ENCODE measurements at regions not wholly inside any gene's neighbourhood (a gene's known extent, or its start where the extent isn't known, plus 50 kb on each side); places are given as distances from the start of the nearest gene placed in this dataset.

GRCh38 chr2:226680719-226681118, 118.9 kb downstream of the IRS1 start:
- DNase-seq (ENCODE audit: low read depth in 2 of 2), result no peak

DNA sequence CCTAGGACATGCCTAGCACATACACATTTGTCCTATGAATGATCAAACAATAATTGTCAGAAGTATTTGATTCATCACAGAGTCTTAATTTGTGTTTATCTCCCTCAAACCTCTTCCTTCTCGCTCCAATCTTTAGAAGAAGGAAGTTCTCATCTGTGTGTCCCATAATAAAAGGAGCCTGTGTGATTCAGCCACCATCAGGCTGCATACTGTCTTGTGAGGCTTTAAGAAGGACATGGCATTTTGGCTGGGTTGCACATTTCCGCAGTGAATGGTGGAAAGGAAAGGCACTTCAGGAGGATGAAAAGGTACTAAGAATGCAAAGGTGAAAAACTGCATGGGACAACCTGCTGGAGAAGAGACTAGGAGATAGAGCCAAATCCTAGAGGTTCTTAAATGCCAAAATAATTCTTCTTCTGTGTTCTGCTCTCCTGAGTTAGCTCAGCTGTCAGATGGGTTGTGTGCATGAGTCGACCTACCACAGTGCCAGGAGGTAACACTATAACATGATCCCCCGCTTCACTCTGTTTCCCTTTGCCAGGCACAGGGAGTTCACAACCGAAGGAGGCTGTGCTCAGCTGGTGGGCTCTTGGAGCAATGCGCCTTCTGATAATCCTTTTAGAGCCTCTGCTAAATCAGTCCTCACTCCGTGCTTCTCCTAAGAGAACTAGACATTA, 120.1 kb downstream of the IRS1 start:
- no peak for DNase-seq (ENCODE audit: low read depth in 2 of 2)

DNA sequence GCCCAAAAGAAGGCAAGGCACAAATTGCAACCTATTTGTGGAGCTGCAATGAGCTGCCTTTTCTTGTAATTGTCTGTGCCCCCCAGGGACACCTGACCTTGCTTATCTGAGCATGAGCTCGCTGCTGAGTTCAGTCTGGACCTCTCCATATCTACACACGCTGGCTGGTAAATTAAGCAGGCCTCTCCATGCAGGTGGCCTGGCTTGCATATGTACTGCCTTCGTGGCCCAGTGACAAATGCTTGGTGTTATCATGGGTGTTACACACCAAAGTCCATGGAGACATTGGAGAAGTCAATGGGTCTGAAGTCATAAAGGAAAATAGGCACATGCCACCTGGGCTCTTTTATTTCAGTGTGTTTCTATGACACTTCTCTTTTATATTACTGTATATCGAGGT, 121.2 kb downstream of the IRS1 start:
- DNase-seq (ENCODE audit: low read depth in 2 of 2), result no peak

GRCh38 chr2:226677080-226677479, 122.5 kb downstream of the IRS1 start:
- no peak for DNase-seq (ENCODE audit: low read depth in 2 of 2)

DNA sequence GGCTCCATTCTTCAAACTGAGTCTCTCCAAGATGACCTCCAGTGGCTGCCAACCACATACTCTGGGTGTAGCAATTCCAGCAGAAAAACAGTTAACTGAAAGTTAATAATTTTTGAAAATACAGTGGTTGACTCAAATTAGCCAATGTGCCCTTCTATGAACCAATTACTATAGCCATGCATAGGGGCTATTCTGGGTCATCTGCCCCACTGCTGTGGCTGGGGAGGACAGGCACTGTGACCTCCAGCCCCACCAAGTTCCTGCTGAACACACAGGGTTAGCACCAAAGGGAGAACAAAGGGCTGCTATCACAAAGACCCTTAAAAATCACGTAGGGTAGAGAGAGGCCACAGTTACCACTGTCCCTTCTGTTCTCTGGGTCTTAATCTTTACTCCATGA, 123.0 kb downstream of the IRS1 start:
- DNase-seq (ENCODE audit: low read depth in 2 of 2), result no peak

GRCh38 chr2:226674123-226674522, 125.5 kb downstream of the IRS1 start:
- peak in 1 of 2 donors; percentile 32 for DNase-seq (ENCODE audit: low read depth in 2 of 2)

GRCh38 chr2:226673314-226673723, 126.3 kb downstream of the IRS1 start:
- DNase-seq (ENCODE audit: low read depth in 2 of 2), result peak in 1 of 2 donors; percentile 76

- no peak for DNase-seq (ENCODE audit: low read depth in 2 of 2)
Observed at GRCh38 chr2:226671141-226671676, 128.4 kb downstream of the IRS1 start.

GRCh38 chr2:226669905-226670304, 129.7 kb downstream of the IRS1 start:
- no peak for DNase-seq (ENCODE audit: low read depth in 2 of 2)

- DNase-seq (ENCODE audit: low read depth in 2 of 2), result no peak
Observed at GRCh38 chr2:226669249-226669648, 130.4 kb downstream of the IRS1 start.

- no peak for DNase-seq (ENCODE audit: low read depth in 2 of 2)
Observed at GRCh38 chr2:226667736-226668135, 131.9 kb downstream of the IRS1 start.

- DNase-seq (ENCODE audit: low read depth in 2 of 2), result no peak
Observed at GRCh38 chr2:226665306-226665831, 134.3 kb downstream of the IRS1 start.

- no peak for DNase-seq (ENCODE audit: low read depth in 2 of 2)
Observed at GRCh38 chr2:226664661-226665060, 135.0 kb downstream of the IRS1 start.

- DNase-seq (ENCODE audit: low read depth in 2 of 2), result no peak
Observed at GRCh38 chr2:226664140-226664539, 135.5 kb downstream of the IRS1 start.

GRCh38 chr2:226661789-226662545, 137.7 kb downstream of the IRS1 start:
- peak in 1 of 2 donors; percentile 88 for DNase-seq (ENCODE audit: low read depth in 2 of 2)

- peak; percentile 2 to 53 for DNase-seq (ENCODE audit: low read depth in 2 of 2)
Observed at GRCh38 chr2:226660526-226660925, 139.1 kb downstream of the IRS1 start.

DNA sequence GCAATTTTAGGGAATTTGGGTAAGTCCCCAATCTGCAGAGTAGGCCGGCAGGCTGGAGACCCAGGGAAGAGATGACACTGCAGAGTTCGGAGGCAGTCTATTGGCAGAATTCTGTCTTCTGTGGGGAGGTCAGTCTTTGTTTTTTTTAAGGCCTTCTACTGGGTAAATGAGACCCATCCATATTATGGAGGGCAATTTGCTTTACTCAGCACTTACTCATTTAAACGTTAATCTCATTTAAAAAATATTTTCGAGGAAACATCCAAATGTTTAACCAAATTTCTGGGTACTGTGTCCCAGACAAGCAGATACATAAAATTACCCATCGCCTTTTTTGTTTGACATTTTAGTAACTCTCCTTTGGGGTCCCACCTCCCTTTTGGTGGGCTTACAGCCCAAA, 139.5 kb downstream of the IRS1 start:
- no peak for DNase-seq (ENCODE audit: low read depth in 2 of 2)

GRCh38 chr2:226659410-226659809, 140.2 kb downstream of the IRS1 start:
- DNase-seq (ENCODE audit: low read depth in 2 of 2), result no peak

GRCh38 chr2:226658555-226658954, 141.1 kb downstream of the IRS1 start:
- DNase-seq (ENCODE audit: low read depth in 2 of 2), result no peak

- DNase-seq (ENCODE audit: low read depth in 2 of 2), result no peak
Observed at GRCh38 chr2:226657340-226658053, 142.1 kb downstream of the IRS1 start.

DNA sequence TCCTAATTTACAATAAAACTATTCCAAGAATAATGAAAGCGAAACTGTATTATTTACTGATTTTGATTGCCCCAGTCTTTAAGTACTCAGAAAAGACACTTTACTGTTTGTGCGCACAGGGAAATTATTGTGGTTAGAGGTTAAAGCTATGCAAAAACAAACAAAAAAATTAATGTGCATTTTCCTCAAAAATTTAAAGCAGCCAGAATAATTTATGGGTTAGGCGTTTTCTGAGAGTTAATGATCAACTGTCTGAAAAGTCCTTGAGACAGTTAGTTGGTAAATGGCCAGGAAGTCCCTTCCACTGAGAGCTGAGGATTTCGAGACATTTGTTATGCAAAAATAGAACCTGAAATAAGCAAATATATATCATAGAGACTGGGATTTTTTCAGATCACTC, 143.3 kb downstream of the IRS1 start:
- DNase-seq (ENCODE audit: low read depth in 2 of 2), result no peak

DNA sequence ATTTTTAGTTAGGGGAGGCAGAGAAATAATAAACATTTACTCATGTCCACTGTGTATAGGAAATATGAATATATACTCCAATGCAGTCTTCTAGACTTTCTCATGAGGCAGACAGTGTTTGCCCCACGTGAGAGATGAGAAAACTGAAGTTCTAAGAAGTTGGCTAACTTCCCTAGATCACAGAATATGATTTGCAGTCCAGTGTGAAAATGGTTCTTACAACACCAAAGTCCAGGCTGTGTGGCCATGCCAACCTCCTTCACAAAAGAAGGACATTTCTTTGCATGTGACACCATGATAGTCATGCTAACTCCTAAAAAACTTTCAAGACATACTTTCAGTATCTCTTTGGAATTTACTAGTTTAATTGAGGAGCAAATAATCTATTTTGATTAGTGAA, 143.7 kb downstream of the IRS1 start:
- DNase-seq (ENCODE audit: low read depth in 2 of 2), result no peak

All from lung microvascular endothelial cell (primary cell).